HL-60 (cell line): ENCODE measurements at regions not wholly inside any gene's neighbourhood (a gene's known extent, or its start where the extent isn't known, plus 50 kb on each side); places are given as distances from the start of the nearest gene placed in this dataset.
A peak's percentile ranks its signal among the peaks of the same experiment; 100 is the strongest.

Experiments used
- DNase-seq, 2 experiments: peaks; one replicate each; pipeline ENCODE4 v3.0.0-alpha.2; 2010 to 2020; ENCODE audit warnings: low read depth in 1 of 2, low spot score in 1 of 2
- H3K27ac ChIP-seq: fragments of 250-450 bp; sonication (Bioruptor Pico); replicated peaks from 2 replicates; pipeline ENCODE4 v1.5.1; 2020; ENCODE audit warnings: mild to moderate bottlenecking, moderate library complexity
- H3K27me3 ChIP-seq: fragments of 250-450 bp; sonication (Bioruptor Pico); 2 replicates; pipeline ENCODE4 v1.5.1; 2021; ENCODE audit warnings: mild to moderate bottlenecking, moderate library complexity; ENCODE audit not compliant: insufficient read depth, poor library complexity, severe bottlenecking
- H3K4me3 ChIP-seq: replicated peaks from 2 replicates; pipeline ENCODE4 v1.5.1; 2011; ENCODE audit warnings: mild to moderate bottlenecking, control low read depth, low read length; ENCODE audit not compliant: insufficient read depth
- CTCF ChIP-seq: IDR thresholded peaks from one replicate; pipeline ENCODE4 v1.5.1; 2011; ENCODE audit warnings: low read length, control low read depth, inconsistent platforms; ENCODE audit not compliant: insufficient read depth
- GABPA ChIP-seq: IDR thresholded peaks from 2 replicates; pipeline ENCODE4 v1.6.1; 2012; ENCODE audit warnings: low read depth
- POLR2AphosphoS5 ChIP-seq: IDR thresholded peaks from 2 replicates; pipeline ENCODE4 v1.6.1; 2012; ENCODE audit warnings: low read depth
- REST ChIP-seq: IDR thresholded peaks from 2 replicates; pipeline ENCODE4 v1.6.1; 2012; ENCODE audit warnings: low read depth; ENCODE audit not compliant: insufficient replicate concordance
- SPI1 ChIP-seq: IDR thresholded peaks from 2 replicates; pipeline ENCODE4 v1.6.1; 2012; ENCODE audit warnings: low read depth, mild to moderate bottlenecking, borderline replicate concordance

- Histone ChIP-seq H3K4me3 (no peak overlapping the region), H3K27me3 (no peaks in the 10 kb centered on the region), H3K27ac (no peak overlapping the region)
- 0 out of 2 replicates have a peak, but pooled peaks have one; percentile 13 for TF ChIP-seq GABPA
- peak; percentile 19 for TF ChIP-seq REST
- peak; percentile 49; the same call in 1 of the 2 replicates for TF ChIP-seq SPI1
- TF ChIP-seq CTCF, result no peak
- DNase-seq, result peak in 1 of 2 experiments; percentile 67
Observed at GRCh38 chr4:100754751-100755150, 236.9 kb upstream of the EMCN start.

GRCh38 chr4:100746141-100746739 is 228.4 kb upstream of the EMCN start:
- TF ChIP-seq CTCF (no peak), POLR2AphosphoS5 (no peak), GABPA (no peak), SPI1 (no peak), REST (no peak)
- no peak for DNase-seq
- Histone ChIP-seq H3K4me3 (no peak overlapping the region), H3K27ac (no peak overlapping the region), H3K27me3 (no peaks in the 10 kb centered on the region)

GRCh38 chr4:100742045-100742444 is 224.2 kb upstream of the EMCN start:
- DNase-seq, result peak in 1 of 2 experiments; percentile 16
- TF ChIP-seq REST, result no peak
- TF ChIP-seq POLR2AphosphoS5, result no peak
- TF ChIP-seq SPI1, result no peak
- no peak for TF ChIP-seq GABPA
- TF ChIP-seq CTCF, result no peak
- H3K27me3 ChIP-seq, result no peaks in the 10 kb centered on the region
- no peak overlapping the region for H3K4me3 ChIP-seq
- H3K27ac ChIP-seq, result no peak overlapping the region
